Heart left ventricle (tissue), 13 donors: ENCODE measurements at regions not wholly inside any gene's neighbourhood (a gene's known extent, or its start where the extent isn't known, plus 50 kb on each side); places are given as distances from the start of the nearest gene placed in this dataset.

ENCODE experiments used
- POLR2A ChIP-seq, 2 donors: fragments of 450-650 bp; IDR thresholded peaks; one replicate each; pipeline ENCODE4 v1.6.1; 2017; ENCODE audit warnings: antibody characterized with exemption in 2 of 2, mild to moderate bottlenecking in 2 of 2, moderate library complexity in 2 of 2
- TF ChIP-seq, protein P1 (sequence below), 12 donors: fragments of 200-600 bp; sonication (generic) in 4 of 12; IDR thresholded peaks; one replicate each; pipeline versions ENCODE4 v1.5.0 to v1.8.0; 2018 to 2022; ENCODE audit warnings: antibody characterized with exemption in 12 of 12, mild to moderate bottlenecking in 5 of 12
- donor health status: ischemic (EF 13 %, LVEDD 7.1; RV severe dilation, severe dysfunction).
- donor health status: DM: no; HTN: yes; CAD: no.
- donor health status: DM: no; HTN: no; CAD: no.
- donor health status: ischemic (EF 25% LVEDD 6.9; RV normal size, moderate dysfunction).
- donor health status: ischemic (EF 25% LVEDD 5.7; RV mildly dilated, moderate dysfunction).
- donor health status: ischemic (EF 35%, LVEDD 5.7; RV mildly dilated, moderate dysfunction).
- donor health status: nonischemic (EF 11% LVEDD 7.7; RV severe dilation, severe dysfunction).
- donor health status: DM: yes; HTN: yes; CAD: no.
- donor health status: PGD.
- donor health status: ischemic (EF 29% LVEDD 5.4; RV normal size, mild dysfunction).
- donor health status: nonischemic (EF 23%, LVEDD 6.1; RV moderate dilation, normal function).

DNA sequence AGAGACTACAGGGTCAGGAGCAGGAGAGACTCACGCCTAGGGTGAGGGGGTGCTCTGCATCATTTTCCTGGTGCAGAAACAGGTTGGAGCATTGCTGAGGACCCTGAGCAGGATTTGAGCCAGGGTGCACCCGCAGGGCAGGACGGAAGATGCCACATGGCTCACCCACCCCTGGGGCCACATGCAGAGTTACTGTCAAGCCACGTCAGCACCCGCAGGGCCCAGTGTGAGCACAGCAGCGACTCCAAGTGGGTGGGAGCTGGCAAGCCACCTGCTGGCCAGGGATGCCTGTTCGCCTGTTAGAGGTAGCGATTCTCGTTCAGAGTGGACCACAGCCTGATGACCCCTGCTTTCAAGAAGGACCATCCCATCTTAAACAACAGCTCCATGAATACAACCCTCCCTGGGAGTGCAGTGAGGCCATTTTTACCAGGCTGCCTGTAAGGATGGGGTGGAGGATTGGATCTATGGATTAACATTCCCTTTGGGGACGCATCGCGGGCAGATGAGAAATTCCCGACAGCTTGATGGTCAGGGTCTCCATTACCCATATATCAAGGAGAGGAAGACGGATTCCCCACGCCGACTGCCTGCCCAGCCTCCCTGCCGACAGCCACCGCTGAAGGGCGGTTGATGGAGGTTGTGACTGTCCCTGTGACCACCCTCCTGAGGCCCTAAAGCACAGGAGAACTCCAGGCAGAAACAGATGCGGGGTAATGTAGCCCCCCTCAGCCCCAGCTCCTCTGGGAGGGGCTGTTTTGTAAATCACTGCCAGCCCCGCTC, 101.1 kb upstream of the RET start:
- TF ChIP-seq, protein P1, sequence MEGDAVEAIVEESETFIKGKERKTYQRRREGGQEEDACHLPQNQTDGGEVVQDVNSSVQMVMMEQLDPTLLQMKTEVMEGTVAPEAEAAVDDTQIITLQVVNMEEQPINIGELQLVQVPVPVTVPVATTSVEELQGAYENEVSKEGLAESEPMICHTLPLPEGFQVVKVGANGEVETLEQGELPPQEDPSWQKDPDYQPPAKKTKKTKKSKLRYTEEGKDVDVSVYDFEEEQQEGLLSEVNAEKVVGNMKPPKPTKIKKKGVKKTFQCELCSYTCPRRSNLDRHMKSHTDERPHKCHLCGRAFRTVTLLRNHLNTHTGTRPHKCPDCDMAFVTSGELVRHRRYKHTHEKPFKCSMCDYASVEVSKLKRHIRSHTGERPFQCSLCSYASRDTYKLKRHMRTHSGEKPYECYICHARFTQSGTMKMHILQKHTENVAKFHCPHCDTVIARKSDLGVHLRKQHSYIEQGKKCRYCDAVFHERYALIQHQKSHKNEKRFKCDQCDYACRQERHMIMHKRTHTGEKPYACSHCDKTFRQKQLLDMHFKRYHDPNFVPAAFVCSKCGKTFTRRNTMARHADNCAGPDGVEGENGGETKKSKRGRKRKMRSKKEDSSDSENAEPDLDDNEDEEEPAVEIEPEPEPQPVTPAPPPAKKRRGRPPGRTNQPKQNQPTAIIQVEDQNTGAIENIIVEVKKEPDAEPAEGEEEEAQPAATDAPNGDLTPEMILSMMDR (IDR thresholded peaks at IDR 0.05): no peak
- no peak for TF ChIP-seq POLR2A (IDR thresholded peaks at IDR 0.05)
